Fibroblast of skin of abdomen (primary cell): ENCODE measurements at regions not wholly inside any gene's neighbourhood (a gene's known extent, or its start where the extent isn't known, plus 50 kb on each side); places are given as distances from the start of the nearest gene placed in this dataset.
"Not testable (repeated sequence)": the region's sequence is repeated elsewhere in the genome, so short reads cannot be mapped to it uniquely, and the experiment has no call there.

Source experiments
- DNase-seq: peaks from one replicate; pipeline ENCODE4 v3.0.0-alpha.2; 2013

GRCh38 chr3:75453839-75454238 lies 210.3 kb upstream of the FRG2C start:
- DNase-seq = not testable (repeated sequence)

GRCh38 chr3:75474530-75474929 lies 189.6 kb upstream of the FRG2C start:
- not testable (repeated sequence) for DNase-seq

GRCh38 chr3:75496600-75496999 lies 167.5 kb upstream of the FRG2C start:
- DNase-seq = not testable (repeated sequence)

GRCh38 chr3:75500357-75500756 lies 163.8 kb upstream of the FRG2C start:
- DNase-seq = not testable (repeated sequence)

GRCh38 chr3:75502171-75502570 lies 162.0 kb upstream of the FRG2C start:
- DNase-seq = not testable (repeated sequence)

GRCh38 chr3:75502769-75503756 lies 161.1 kb upstream of the FRG2C start:
- not testable (repeated sequence) for DNase-seq

- no peak for DNase-seq
Measured at GRCh38 chr3:75506603-75507002, 157.5 kb upstream of the FRG2C start.

GRCh38 chr3:75507956-75508355 lies 156.2 kb upstream of the FRG2C start:
- DNase-seq = not testable (repeated sequence)

GRCh38 chr3:75527657-75528056 lies 136.5 kb upstream of the FRG2C start:
- DNase-seq = not testable (repeated sequence)

GRCh38 chr3:75552095-75552494 lies 112.0 kb upstream of the FRG2C start:
- peak; percentile 0 for DNase-seq

GRCh38 chr3:75564427-75564826 lies 99.7 kb upstream of the FRG2C start:
- not testable (repeated sequence) for DNase-seq

GRCh38 chr3:75572303-75572702 lies 91.8 kb upstream of the FRG2C start:
- not testable (repeated sequence) for DNase-seq

- DNase-seq = not testable (repeated sequence)
Measured at GRCh38 chr3:75579091-75579490, 85.0 kb upstream of the FRG2C start.

GRCh38 chr3:75579536-75579935 lies 84.6 kb upstream of the FRG2C start:
- DNase-seq = not testable (repeated sequence)

GRCh38 chr3:75579981-75580782 lies 83.9 kb upstream of the FRG2C start:
- peak; percentile 4 for DNase-seq

- DNase-seq = not testable (repeated sequence)
Measured at GRCh38 chr3:75582536-75582935, 81.6 kb upstream of the FRG2C start.

GRCh38 chr3:75583116-75583515 lies 81.0 kb upstream of the FRG2C start:
- DNase-seq = not testable (repeated sequence)

- not testable (repeated sequence) for DNase-seq
Measured at GRCh38 chr3:75587695-75588094, 76.4 kb upstream of the FRG2C start.

- not testable (repeated sequence) for DNase-seq
Measured at GRCh38 chr3:75590382-75590781, 73.7 kb upstream of the FRG2C start.

GRCh38 chr3:75604286-75604934 lies 59.7 kb upstream of the FRG2C start:
- not testable (repeated sequence) for DNase-seq

GRCh38 chr3:75607996-75608395 lies 56.1 kb upstream of the FRG2C start:
- DNase-seq = not testable (repeated sequence)

- DNase-seq = not testable (repeated sequence)
Measured at GRCh38 chr3:75609598-75609997, 54.5 kb upstream of the FRG2C start.

GRCh38 chr3:75610773-75611172 lies 53.4 kb upstream of the FRG2C start:
- DNase-seq = no peak
